K562 (cell line): ENCODE measurements at regions not wholly inside any gene's neighbourhood (a gene's known extent, or its start where the extent isn't known, plus 50 kb on each side); places are given as distances from the start of the nearest gene placed in this dataset.

Source experiments
- BHLHE40 ChIP-seq: IDR thresholded peaks from 2 replicates; pipeline ENCODE4 v1.6.1; 2011; ENCODE audit warnings: low read length, improper control_type of control experiment
- DACH1 ChIP-seq: fragments of 450-650 bp; IDR thresholded peaks from 2 replicates; pipeline ENCODE4 v1.6.1; 2018; ENCODE audit not compliant: partially characterized antibody
- E2F3 ChIP-seq: fragments of 250-450 bp; sonication (Bioruptor Pico); IDR thresholded peaks from 2 replicates; pipeline ENCODE4 v1.4.0; 2020; ENCODE audit warnings: mild to moderate bottlenecking
- ESRRA ChIP-seq: fragments of 450-650 bp; IDR thresholded peaks from 2 replicates; pipeline ENCODE4 v1.6.1; 2014; ENCODE audit warnings: low read depth, mild to moderate bottlenecking, moderate library complexity, borderline replicate concordance
- GATAD2A ChIP-seq: fragments of 450-650 bp; IDR thresholded peaks from 2 replicates; pipeline ENCODE4 v1.6.1; 2017
- IRF2 ChIP-seq: sonication (generic); formaldehyde crosslinking; IDR thresholded peaks from 2 replicates; pipeline ENCODE4 v1.8.1; 2022; ENCODE audit warnings: mild to moderate bottlenecking, missing genetic modification reagents
- MEF2D ChIP-seq: conservative IDR thresholded peaks from 2 replicates; pipeline ENCODE4 v1.6.1; 2016; ENCODE audit warnings: low read depth, missing genetic modification characterization, missing compliant biosample characterization
- NBN ChIP-seq: fragments of 450-650 bp; IDR thresholded peaks from 2 replicates; pipeline ENCODE4 v1.6.1; 2016; ENCODE audit warnings: low read depth, mild to moderate bottlenecking
- NR2C2 ChIP-seq, 2 experiments: fragments of 200-800 bp in 1 of 2; sonication (Bioruptor generic) in 1 of 2; sonication (generic) in 1 of 2; formaldehyde crosslinking in 1 of 2; IDR thresholded peaks; 2 replicates each; pipeline versions ENCODE4 v1.6.1 to v1.8.0; 2016 to 2022; ENCODE audit warnings: mild to moderate bottlenecking in 1 of 2, missing compliant biosample characterization in 1 of 2, missing genetic modification characterization in 1 of 2, missing genetic modification reagents in 1 of 2
- OTX1 ChIP-seq: fragments of 450-650 bp; formaldehyde crosslinking; IDR thresholded peaks from 2 replicates; pipeline ENCODE4 v1.4.0; 2022; ENCODE audit warnings: mild to moderate bottlenecking
- SIN3A ChIP-seq, 2 experiments: fragments of 150-350 bp in 1 of 2; IDR thresholded peaks; 2 replicates each; pipeline ENCODE4 v1.6.1; 2011 to 2016; ENCODE audit warnings: borderline replicate concordance in 2 of 2, low read depth in 2 of 2, low read length in 2 of 2, mild to moderate bottlenecking in 2 of 2, moderate library complexity in 2 of 2; ENCODE audit not compliant: control insufficient read depth in 1 of 2
- SIRT6 ChIP-seq: IDR thresholded peaks from one replicate; pipeline ENCODE4 v1.6.1; 2012; ENCODE audit warnings: low read depth, mild to moderate bottlenecking, control low read depth, inconsistent platforms, low read length, moderate library complexity
- SOX6 ChIP-seq: fragments of 450-650 bp; IDR thresholded peaks from 2 replicates; pipeline ENCODE4 v1.6.1; 2014; ENCODE audit warnings: mild to moderate bottlenecking
- TCF7 ChIP-seq: sonication (generic); IDR thresholded peaks from 2 replicates; pipeline ENCODE4 v1.6.1; 2016; ENCODE audit warnings: antibody characterized with exemption, borderline replicate concordance
- ZKSCAN1 ChIP-seq: fragments of 150-350 bp; IDR thresholded peaks from 2 replicates; pipeline ENCODE4 v1.6.1; 2016; ENCODE audit warnings: low read depth, low read length
- ZNF146 ChIP-seq: IDR thresholded peaks from one replicate; pipeline ENCODE4 v1.6.1; 2018; ENCODE audit warnings: missing compliant biosample characterization; ENCODE audit not compliant: unreplicated experiment
- ZNF57 ChIP-seq: fragments of 450-650 bp; formaldehyde crosslinking; IDR thresholded peaks from 2 replicates; pipeline ENCODE4 v1.4.0; 2020; ENCODE audit warnings: mild to moderate bottlenecking, moderate library complexity
- TF ChIP-seq, protein P1 (sequence below): fragments of 250-450 bp; sonication (Bioruptor Pico); IDR thresholded peaks from 2 replicates; pipeline ENCODE4 v1.4.0; 2020
- TF ChIP-seq, protein P2 (sequence below): fragments of 450-650 bp; IDR thresholded peaks from 2 replicates; pipeline ENCODE4 v1.6.1; 2016; ENCODE audit warnings: missing biosample characterization, missing genetic modification characterization
- TF ChIP-seq, protein P3 (sequence below), 2 experiments: fragments of 450-650 bp; IDR thresholded peaks; 2 replicates each; pipeline ENCODE4 v1.6.1; 2016
- TF ChIP-seq, protein P4 (sequence below): IDR thresholded peaks from 2 replicates; pipeline ENCODE4 v1.6.1; 2014; ENCODE audit warnings: antibody characterized with exemption

DNA sequence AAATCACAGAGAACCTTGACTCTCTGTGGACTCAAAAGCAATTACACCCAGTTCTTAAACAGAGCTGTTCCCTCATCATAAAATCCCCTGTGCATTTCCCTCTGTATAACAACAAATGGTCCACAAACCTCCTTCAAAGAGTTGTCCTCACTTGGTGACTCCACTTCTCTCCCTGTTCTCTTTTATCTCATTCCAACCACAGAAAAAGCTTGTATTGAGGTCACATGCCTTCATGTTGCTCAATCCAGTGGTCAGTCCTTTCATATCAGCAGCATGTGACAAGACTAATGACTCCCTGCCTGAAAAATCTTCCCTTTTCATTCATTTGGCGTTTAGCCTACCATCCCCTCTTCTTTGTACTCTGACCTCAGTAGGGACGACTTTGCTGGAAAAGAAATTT, 158.0 kb downstream of the DEPDC1B start (continued):
- TF ChIP-seq, protein P1, sequence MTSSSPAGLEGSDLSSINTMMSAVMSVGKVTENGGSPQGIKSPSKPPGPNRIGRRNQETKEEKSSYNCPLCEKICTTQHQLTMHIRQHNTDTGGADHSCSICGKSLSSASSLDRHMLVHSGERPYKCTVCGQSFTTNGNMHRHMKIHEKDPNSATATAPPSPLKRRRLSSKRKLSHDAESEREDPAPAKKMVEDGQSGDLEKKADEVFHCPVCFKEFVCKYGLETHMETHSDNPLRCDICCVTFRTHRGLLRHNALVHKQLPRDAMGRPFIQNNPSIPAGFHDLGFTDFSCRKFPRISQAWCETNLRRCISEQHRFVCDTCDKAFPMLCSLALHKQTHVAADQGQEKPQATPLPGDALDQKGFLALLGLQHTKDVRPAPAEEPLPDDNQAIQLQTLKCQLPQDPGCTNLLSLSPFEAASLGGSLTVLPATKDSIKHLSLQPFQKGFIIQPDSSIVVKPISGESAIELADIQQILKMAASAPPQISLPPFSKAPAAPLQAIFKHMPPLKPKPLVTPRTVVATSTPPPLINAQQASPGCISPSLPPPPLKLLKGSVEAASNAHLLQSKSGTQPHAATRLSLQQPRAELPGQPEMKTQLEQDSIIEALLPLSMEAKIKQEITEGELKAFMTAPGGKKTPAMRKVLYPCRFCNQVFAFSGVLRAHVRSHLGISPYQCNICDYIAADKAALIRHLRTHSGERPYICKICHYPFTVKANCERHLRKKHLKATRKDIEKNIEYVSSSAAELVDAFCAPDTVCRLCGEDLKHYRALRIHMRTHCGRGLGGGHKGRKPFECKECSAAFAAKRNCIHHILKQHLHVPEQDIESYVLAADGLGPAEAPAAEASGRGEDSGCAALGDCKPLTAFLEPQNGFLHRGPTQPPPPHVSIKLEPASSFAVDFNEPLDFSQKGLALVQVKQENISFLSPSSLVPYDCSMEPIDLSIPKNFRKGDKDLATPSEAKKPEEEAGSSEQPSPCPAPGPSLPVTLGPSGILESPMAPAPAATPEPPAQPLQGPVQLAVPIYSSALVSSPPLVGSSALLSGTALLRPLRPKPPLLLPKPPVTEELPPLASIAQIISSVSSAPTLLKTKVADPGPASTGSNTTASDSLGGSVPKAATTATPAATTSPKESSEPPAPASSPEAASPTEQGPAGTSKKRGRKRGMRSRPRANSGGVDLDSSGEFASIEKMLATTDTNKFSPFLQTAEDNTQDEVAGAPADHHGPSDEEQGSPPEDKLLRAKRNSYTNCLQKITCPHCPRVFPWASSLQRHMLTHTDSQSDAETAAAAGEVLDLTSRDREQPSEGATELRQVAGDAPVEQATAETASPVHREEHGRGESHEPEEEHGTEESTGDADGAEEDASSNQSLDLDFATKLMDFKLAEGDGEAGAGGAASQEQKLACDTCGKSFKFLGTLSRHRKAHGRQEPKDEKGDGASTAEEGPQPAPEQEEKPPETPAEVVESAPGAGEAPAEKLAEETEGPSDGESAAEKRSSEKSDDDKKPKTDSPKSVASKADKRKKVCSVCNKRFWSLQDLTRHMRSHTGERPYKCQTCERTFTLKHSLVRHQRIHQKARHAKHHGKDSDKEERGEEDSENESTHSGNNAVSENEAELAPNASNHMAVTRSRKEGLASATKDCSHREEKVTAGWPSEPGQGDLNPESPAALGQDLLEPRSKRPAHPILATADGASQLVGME, result no peak
- TF ChIP-seq GATAD2A (no peak), NBN (no peak), DACH1 (no peak), ZNF57 (CRISPR knock-in tag) (no peak), SIN3A (IDR thresholded peaks at IDR 0.05; ENCODE audit: borderline replicate concordance in 2 of 2, control insufficient read depth in 1 of 2, low read depth in 2 of 2, low read length in 2 of 2) (no peak), IRF2 (CRISPR knock-in tag) (no peak), TCF7 (no peak), OTX1 (no peak), ZKSCAN1 (no peak), ZNF146 (CRISPR knock-in tag) (no peak), E2F3 (CRISPR knock-in tag) (no peak), SOX6 (no peak), SIRT6 (no peak), ESRRA (peak; percentile 70; the same call in 1 of the 2 replicates), BHLHE40 (peak; percentile 51; the same call in 1 of the 2 replicates), MEF2D (tag) (0 out of 2 replicates have a peak, but pooled peaks have one; percentile 41), NR2C2 (CRISPR knock-in tag; IDR thresholded peaks at IDR 0.05) (no peak), NR2C2 (tag; IDR thresholded peaks at IDR 0.05) (peak; percentile 28; the same call in 1 of the 2 replicates)
- TF ChIP-seq, protein P2, sequence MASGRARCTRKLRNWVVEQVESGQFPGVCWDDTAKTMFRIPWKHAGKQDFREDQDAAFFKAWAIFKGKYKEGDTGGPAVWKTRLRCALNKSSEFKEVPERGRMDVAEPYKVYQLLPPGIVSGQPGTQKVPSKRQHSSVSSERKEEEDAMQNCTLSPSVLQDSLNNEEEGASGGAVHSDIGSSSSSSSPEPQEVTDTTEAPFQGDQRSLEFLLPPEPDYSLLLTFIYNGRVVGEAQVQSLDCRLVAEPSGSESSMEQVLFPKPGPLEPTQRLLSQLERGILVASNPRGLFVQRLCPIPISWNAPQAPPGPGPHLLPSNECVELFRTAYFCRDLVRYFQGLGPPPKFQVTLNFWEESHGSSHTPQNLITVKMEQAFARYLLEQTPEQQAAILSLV (tag), result no peak
- TF ChIP-seq, protein P3, sequence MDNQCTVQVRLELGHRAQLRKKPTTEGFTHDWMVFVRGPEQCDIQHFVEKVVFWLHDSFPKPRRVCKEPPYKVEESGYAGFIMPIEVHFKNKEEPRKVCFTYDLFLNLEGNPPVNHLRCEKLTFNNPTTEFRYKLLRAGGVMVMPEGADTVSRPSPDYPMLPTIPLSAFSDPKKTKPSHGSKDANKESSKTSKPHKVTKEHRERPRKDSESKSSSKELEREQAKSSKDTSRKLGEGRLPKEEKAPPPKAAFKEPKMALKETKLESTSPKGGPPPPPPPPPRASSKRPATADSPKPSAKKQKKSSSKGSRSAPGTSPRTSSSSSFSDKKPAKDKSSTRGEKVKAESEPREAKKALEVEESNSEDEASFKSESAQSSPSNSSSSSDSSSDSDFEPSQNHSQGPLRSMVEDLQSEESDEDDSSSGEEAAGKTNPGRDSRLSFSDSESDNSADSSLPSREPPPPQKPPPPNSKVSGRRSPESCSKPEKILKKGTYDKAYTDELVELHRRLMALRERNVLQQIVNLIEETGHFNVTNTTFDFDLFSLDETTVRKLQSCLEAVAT (IDR thresholded peaks at IDR 0.05), result no peak
- TF ChIP-seq, protein P4, sequence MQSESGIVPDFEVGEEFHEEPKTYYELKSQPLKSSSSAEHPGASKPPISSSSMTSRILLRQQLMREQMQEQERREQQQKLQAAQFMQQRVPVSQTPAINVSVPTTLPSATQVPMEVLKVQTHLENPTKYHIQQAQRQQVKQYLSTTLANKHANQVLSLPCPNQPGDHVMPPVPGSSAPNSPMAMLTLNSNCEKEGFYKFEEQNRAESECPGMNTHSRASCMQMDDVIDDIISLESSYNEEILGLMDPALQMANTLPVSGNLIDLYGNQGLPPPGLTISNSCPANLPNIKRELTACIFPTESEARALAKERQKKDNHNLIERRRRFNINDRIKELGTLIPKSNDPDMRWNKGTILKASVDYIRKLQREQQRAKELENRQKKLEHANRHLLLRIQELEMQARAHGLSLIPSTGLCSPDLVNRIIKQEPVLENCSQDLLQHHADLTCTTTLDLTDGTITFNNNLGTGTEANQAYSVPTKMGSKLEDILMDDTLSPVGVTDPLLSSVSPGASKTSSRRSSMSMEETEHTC, result peak; percentile 54; the same call in 1 of the 2 replicates
